ENCODE measurements at regions not wholly inside any gene's neighbourhood (a gene's known extent, or its start where the extent isn't known, plus 50 kb on each side); places are given as distances from the start of the nearest gene placed in this dataset.

GRCh38 chr14:76924371-76925096, 98.3 kb downstream of the LRRC74A start:
- no peak for DNase-seq

- DNase-seq, result no peak
Observed at GRCh38 chr14:76923431-76924370, 97.5 kb downstream of the LRRC74A start.

DNA sequence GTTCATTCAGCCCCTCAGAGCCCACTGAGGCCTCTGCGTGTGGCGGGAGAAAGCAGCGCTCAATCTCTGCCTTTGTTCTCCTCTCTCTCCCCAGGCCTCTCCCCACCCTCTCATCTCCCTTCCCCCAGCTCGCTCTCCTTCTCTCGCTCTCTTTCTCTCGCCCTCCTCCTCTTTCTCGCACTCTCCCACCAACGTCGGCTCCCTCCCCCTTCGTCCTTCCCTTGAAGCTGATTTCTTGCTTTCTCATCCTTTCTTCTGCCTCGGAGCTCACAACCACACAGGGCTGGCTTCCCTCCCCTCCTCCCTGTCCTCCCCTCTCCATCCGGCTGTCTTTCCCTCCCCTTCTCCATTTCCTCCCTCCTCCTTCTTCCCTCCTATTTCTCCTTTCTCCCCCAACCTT, 96.4 kb downstream of the LRRC74A start:
- DNase-seq, result no peak

DNA sequence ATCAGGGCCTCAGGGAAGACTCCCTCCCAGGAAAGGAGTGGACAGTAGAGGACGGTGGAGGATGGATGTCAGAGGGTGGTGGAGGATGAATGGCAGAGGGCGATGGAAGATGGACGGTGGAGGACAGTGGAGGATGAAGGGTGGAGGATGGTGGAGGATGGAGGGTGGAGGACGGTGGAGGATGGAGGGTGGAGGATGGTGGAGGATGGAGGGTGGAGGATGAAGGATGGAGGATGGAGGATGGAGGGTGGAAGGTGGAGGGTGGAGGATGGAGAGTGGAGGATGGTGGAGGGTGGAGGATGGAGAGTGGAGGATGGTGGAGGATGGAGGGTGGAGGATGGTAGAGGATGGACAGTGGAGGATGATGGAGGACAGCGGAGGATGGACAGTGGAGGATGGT, 95.9 kb downstream of the LRRC74A start:
- DNase-seq, result no peak

DNA sequence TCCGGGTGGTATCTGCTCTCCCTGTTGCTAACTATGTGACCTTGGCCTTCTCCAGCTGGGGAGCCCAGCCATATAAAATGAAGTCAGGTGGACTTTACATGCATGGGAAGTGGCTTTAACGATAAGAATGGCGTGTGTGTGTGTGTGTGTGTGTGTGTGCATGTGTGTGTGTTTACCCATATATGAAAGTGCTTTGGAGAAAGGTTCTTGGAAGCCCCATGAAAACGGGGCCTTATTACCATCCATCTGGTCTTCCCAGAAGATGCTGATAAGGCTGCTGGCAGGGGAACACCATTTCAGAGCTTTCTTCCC, 94.8 kb downstream of the LRRC74A start:
- no peak for DNase-seq

DNA sequence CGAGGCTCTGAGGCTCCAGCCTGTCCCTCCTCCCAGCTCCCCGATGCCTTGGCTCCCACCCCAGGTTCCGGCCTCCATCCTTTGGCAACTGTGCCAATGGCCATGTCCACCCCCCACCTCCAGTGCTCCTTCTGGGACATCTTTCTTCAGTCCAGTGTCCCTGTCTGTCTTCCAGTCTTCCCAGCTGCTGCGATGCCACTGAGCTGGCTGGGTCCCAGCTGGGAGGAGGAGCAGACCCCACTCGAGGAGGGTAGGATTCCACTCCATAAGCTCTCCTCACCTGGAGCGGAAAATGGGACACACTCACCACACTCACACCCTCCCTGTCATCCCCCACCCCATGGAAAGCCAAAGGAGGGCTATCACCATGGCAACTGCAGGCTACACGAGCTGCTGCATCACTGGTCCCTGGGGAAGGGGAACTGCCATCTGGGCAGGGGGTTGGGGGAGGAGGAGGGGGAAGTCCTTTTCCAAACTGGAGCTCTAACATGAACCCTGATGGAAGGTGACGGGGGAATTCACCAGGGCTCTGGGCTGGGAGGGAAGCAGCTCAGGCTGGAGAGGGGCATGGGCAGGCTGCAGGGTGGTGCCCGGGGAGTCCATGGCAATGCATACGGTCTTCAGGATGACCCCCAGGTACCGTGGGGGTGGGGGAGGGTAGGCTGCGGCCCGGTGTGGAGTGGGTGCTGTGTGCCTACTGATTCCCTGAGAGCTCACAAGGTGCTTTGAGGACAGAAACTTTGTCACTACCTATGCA, 94.3 kb downstream of the LRRC74A start:
- no peak for DNase-seq

DNA sequence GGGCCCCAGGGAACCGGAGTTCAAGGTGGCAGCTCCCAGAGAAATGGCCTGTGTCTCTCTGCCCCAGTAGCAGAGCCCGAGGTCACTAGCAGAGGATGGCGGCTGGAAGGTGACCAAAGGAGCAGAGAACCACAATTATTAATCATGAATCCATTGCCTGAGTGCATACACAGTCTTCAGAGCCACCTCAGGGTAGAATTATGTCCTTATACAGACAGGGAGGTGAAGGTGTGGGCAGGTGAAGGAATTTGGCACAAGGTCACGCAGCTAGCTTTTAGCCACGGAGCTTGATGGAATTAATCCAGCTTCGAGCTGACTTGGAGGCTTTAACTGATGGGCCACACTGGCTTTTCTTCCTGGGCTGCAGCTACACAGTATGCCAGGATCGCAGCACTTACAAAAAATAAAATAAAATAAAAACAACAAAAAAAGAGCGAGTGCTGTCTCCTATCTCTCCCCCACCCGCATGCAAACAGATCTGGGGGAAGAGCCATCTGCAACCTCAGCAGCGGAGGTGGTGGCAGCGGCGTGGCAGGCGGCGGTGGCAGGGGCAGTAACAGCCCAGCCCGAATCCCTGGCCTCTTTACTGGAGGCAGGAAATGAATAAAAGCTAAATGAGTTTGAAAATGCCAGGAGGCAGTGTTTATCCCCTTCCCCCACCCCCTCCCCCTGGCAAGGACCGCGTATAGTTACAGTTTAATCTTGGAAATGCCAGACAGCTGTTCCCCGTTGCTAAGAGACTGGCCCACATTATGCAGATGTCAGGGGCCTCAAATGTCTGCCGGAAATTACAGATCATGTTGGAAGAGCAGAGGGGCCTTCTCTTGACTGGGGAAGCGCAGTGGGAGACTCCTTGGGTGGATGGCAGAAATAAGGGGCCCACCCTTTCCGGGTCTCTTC, 93.5 kb downstream of the LRRC74A start:
- no peak for DNase-seq
